Forelimb muscle (tissue), 1 donor: ENCODE measurements at regions not wholly inside any gene's neighbourhood (a gene's known extent, or its start where the extent isn't known, plus 50 kb on each side); places are given as distances from the start of the nearest gene placed in this dataset.

Source experiments
- DNase-seq: peaks from one replicate; pipeline ENCODE4 v3.0.0-alpha.2; 2013; ENCODE audit warnings: low read depth

DNA sequence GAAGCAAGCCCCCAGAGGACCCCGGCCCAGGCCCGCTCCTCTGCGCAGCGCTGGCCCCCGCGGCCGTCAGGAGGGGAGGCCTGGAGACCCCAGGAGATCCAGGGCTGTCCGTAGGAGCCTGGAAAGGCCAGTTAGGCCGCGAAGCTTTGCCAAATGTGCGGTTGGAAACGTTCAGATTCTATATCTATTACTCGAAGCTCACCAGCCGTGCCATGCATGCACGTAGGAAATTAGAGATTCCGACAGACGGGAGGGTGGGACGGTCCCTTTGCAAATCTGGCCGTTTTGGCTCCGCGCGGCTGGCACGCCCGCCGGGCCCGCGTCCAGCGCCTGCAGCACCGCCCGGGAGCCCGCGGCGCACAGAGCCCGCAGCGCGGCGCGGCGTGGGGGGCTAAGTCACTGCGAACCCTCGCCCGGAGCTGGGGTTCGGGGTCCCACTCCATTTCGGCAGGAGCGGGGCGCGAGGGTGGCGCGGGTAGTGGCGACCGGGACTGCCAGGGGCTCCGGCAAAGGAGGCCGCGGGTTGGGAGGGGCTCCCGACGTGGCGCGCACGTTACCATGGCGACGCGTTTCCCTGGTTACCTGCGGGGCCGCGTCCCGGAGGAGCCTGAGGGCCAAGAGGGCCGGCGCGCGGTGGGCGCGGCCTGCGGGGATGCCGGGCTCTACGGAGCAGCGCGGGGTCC is 488.6 kb upstream of the SMIM21 start:
- no peak for DNase-seq

DNA sequence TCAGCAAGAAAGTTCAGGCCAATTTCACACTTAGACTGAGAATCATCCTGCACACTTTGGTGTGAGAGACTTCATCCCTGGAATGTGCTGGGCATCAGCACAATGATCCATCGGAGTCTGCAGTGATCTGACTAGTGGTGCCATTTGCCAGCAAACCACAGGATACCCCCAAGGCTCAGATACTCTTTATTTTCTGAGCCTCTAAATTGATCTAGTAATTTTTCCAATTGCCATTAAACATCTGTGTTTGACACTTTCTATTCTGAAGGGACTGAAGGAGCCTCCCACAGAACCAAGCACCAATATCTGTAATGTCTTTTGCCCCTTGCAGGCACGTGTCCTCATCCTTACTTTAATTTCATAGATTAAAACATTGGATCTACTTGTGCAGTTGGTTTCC is 485.3 kb upstream of the SMIM21 start:
- no peak for DNase-seq

DNA sequence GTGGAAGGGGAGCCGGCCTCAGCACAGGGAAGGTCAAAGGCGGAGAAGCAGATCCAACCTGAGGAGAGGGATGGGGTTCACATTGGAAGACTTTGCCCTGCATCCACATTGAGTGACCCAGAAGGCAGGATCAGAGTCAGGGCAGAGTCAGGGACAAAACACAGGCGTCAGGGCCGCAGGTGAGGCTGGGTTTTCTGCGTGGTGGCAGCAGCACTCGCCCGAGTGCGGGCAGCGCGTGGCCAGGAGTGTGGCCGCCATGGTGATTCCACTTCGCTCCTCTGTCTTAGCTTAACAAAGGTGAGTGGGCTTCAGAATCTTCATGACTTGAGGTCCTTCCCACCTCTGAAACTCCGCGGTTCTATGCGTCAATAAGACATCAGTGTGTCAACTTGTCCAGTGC is 476.9 kb upstream of the SMIM21 start:
- no peak for DNase-seq

DNA sequence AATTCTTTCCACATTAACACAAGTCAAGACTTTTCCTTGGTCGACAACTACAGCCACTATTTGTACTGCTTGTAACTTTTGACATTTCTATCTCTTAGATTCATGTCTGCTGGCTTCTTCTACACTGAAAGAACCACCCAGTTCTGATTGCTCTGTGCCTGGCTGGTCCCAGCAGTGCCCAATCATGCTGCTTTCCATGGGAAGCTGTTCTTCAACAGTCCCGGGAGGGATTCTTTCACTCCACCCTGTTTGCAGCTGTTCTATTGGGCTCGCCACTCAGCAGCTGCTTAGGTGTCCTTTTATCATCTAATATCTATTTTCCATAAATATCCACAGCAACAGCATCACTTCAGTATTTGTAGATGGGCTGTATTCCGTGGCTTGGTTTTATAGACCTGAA is 471.1 kb upstream of the SMIM21 start:
- DNase-seq, result no peak

DNA sequence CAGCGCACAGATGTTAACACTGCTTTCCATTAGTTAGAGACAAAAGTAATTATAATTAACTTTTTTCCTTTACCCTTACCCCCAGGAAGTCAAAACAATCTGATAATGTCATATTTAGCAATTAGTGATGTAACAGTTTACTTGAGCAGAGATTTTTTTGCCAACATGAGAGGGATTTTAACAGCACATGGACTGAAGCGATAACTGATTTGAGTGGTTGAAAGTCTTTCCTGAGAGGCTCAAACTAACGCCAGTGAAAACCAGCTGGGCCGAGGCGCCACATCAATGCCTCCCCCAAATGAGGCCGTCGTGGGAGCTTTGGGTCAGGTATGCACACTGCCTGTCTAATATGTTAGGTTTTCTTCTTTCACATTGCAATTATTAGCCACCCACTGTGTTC is 469.9 kb upstream of the SMIM21 start:
- DNase-seq, result no peak

DNA sequence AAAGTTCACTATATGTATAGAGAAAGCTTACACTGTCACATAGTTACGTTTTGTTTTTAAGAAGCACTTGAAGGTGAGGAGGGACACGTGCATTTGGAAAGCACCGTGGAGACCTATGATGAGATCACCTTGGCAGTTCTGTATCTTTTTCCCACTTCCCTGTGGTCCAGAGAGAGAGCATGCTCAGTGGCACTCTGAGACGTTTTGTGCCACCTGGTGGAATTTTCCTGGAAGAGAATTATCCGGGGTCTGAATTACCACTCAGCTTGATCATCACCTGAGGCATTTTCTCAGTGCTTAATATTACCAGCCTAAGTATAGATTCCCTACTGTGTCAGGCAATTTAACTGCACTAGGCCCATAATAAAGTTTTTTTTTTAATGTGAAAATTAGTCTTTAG is 469.4 kb upstream of the SMIM21 start:
- no peak for DNase-seq

DNA sequence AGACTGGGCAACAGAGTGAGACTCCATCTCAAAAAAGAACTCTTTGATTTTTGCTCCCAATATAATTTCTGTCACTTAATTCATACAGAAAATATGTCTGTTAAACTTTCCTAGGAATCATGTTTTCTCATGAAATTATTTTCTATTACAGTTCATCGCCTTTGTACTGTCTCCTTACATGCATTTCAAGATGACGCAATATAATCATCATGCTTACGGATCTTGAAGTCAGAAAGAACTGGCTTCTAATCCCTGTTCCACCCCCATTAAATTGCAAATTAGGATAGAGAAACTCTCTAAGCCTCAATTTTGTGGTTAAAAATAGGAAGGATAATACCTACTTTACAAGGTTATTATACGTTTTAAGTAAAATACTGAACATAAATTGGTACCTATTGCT is 467.6 kb upstream of the SMIM21 start:
- no peak for DNase-seq

DNA sequence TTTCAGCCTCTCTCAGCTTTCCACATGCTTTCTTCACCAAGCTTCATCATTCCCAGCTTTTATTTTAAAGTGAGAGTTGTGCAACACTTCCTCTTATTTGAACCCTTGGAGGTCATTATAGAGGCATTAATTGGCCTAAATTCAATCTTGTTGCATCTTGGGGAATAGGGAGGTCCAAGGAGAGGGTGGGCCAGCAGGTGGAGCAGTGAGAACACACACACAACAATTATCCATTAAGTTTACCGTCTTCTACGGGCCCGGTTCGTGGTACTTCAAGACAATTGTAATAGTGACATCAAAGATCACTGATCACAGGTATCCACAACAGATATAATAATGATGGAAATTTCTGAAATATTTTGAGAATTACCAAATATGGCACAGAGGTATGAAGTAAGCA is 457.2 kb upstream of the SMIM21 start:
- DNase-seq, result no peak

DNA sequence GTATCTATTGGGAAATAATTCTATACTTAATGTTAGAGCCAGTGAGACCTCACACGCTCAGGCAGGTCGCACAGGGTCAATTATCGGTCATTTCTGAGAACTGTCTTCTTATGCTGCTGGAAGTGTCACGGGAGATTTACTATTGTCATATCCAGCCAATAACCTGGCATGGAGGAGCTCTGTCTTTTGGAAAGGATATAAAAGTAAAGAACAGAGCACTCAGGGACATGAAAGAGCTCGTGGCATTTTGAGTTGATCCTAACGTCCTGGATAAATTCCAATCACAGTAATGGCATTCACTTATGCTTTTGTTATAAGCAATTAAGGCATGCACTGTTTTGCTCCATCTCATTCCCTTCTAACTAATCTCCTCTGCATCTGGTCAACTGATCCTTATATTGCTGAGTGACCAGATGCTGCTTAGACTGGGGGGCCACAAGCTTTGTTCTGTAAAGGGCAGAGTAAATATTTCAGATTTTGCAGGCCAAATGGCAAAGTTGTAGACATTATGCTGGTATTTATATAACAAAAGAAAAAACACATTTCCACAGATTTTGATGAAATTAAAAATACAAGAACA is 453.5 kb upstream of the SMIM21 start:
- no peak for DNase-seq

DNA sequence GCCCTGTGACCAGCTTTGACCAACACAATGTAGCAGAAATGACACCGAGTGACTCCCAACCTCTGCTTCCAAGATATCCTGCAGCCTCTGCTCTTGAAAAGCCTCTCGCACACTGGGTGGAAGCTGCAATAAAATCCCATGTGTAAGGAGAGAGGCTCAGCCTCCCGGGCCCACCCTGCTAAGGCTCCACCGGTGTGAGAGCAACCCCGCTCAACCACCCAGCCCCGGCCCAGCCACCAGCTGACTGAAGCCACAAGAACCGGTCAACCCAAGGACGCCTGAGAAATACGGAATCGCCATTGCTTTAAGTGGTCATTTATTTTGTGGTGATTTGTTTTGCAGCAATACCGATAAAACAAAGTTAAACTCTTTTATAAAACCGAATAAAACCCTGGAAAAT is 452.8 kb upstream of the SMIM21 start:
- no peak for DNase-seq

DNA sequence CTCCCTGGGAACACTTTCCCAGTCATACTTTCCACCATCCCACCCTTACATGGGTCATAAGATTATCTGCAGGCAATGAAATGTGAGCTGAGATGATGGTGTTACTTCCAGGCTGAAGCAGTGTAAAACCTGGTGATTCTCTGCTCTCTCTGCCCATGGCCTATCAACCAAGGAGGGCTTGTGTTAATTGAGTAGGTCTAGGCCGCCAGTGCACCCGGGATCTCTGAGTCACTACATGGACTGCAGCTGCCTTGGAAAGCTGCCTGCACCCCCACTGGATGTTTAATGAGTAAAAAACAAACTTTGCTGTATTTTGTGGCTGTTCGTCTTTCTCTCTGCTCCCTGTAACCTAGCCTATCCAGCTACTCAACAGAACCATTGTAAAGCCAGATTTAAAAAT is 451.7 kb upstream of the SMIM21 start:
- no peak for DNase-seq

DNA sequence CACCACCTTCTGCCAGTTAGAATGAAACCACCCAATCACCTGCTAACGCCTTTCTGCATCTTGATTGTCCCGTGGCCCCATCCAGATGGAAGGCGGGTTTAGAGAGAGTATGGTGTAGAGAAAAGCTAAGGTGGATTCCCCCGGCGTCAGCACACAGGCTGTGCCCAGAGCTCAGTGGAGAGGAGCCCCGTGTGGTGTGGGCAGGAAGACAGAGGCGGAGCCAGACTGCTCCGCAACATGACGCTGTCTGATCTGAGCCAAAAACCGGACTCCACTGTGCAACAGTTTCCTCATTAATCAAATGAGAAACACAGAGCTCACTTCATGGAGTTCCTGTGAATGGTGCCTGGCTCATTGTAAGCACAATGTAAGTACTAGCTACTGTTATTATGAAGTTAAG is 448.1 kb upstream of the SMIM21 start:
- DNase-seq, result no peak

DNA sequence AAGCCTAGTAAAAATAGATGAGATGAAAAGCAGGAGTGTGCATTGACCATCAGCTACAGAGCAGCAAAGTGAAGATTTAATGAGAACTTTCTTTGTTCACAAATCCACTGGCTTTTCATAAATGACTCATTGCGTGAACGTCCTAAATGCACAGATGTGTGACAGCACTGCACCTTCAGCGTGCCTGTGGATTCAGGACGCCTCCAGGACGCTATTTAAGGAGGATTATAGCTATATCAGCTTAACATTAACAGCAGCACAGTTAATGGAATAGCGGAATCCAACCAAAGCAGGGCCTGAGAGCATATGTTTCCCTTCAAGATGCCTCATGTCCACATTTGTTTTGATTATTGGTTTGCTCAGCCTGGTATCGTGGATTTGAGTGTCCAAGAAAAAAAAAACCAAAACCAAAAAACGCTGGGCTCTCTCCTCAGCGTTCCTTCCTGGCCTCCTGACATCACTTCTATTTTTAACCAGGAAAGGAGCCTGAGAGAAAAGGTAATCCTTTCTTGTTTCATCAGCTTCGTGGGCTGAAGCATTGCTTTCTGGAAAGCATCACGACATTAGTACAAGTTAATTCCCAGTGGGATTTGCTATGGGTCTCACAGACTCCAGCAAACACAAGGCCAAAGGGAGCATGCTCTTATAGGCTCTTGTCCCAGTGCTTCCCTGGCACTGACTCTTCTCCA is 447.0 kb upstream of the SMIM21 start:
- no peak for DNase-seq

DNA sequence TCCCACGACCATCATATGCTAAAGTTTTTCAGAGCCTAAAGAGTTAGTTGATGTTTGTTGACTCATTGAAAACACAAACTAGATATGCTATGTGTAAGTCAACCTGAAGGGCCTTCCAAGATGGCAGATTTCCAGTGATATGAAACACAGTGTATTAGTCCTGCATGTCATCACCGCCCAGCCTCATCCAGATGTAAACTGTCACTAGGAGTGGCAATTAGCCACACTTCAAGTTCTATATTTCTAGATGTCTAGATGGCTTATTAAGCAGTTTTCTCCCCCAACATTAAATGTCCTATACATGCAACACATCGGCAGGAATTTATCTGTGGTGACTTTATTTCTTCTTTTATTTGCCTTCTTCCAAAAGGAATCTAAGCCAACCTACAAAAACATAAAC is 444.1 kb upstream of the SMIM21 start:
- no peak for DNase-seq

DNA sequence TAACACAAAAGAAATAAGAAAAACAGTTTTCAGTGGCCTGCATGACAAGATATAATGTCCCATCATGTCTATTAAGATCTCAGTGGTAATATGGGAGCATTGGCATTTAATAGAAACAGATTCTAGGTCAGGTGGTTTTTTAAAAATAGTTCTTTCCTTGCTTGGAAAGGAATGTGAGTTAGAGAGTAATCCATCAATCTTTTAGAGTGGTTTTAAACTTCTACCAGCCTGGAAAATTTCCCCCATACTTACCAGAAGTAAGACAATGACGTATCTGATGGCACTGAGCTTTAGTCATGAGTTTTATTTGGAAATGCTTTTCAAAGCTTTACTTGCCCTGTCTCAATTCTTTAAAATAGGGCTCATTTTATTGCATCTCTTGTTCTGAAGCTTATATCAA is 441.7 kb upstream of the SMIM21 start:
- no peak for DNase-seq

DNA sequence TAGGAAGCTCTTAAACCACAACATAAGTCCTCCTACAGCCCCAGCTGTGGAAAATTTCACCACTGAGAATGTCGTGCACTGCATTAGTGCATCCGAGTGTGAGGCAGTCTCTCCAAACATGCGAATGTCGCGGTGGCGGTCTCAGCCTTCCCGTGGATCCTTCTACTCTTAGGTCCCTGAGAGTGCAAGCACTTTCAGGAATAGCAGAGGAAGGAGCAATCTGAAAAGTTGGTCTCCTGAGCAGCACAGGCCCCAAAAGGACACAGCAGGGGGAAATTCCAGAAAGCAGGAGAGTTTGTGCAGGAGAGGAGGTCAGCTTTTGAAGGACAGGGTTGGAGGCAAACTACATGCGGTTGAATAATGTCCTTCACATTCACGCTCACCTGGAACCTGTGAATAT is 440.5 kb upstream of the SMIM21 start:
- no peak for DNase-seq

DNA sequence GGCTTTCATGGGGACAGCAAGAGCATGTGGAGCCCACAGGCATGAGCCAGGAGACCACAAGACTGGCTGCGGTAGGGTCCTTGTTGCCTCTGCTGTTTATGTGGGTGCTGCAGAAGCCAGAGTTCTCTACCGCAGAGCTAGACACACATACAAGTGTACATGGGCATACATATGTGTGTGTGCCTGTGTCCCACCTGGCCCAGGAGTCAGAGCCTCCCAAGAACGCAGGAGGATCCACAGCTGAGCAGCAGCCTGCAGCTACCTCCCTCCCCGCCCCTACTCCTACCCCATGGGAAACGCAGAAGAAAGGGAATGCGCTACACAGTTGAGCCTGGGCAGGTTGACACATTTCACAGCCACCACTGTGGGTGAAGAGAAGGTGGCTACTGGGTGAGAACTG is 438.1 kb upstream of the SMIM21 start:
- no peak for DNase-seq

DNA sequence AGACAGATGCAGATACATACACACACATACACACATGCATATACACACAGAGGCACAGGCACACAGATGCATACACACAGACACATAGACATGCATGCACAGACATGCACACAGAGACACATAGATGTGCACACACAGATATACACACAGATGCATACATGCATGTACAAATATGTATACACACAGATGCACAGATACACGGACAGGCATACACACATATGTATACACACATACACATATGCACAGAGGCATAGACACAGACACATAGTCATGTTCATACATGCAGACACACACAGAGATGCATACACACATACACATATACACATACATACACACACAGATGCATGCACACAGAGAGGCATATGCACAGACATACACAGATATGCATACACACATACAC is 437.3 kb upstream of the SMIM21 start:
- DNase-seq, result no peak

DNA sequence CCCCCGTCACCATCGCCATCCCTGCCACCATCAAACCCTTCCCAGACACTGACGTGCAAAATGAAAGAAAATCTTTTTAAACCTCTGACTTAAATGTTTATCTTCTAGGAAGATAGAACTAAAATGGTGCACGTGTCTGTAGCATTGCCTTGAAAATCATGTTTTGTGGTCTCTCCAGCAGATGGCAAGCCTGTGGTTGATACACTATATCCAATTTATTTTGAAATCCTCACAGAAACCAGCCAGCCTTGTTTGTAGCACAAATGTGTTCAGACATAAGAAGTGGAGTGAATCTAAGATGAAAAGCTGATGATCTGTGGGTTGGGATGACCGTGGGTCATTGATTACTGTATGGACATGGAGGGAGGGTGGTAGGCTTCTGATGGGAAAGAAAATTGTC is 436.2 kb upstream of the SMIM21 start:
- DNase-seq, result no peak

DNA sequence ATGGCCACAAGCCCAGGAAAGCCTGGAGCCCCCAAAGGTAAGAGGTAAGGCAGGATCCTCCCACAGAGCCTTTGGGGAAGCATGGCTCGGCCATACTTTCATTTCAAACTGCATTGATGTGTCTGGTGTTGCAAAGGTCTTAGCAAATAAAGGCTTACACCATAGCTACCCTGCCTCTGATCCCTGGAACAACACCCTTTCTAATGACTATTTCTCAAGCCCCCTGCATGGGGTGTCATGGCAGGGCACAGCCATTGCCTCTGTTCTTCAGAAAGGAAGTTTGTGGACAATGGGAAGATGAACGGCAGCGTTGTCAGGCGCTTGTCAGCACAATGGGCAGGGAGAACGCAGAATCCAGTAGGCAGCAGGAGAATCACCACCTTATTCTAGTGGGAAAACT is 435.0 kb upstream of the SMIM21 start:
- DNase-seq, result no peak

DNA sequence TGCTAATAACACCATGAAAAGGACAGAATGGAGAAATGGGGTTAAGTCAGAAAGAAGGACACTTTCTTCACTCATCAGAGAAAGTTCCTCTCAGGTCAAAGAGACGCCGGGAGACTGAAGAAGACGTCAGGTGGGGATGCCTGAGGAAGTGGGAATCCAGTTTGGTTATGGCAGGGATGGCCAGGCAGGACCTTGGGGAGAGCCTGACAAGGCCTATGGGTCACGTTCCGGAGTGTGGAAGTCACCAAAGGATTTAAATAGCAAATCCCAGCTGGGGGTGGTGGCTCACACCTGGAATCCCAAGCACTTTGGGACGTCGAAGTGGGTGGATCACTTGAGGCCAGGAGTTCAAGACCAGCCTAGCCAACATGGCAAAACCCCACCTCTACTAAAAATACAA is 432.7 kb upstream of the SMIM21 start:
- DNase-seq, result no peak

DNA sequence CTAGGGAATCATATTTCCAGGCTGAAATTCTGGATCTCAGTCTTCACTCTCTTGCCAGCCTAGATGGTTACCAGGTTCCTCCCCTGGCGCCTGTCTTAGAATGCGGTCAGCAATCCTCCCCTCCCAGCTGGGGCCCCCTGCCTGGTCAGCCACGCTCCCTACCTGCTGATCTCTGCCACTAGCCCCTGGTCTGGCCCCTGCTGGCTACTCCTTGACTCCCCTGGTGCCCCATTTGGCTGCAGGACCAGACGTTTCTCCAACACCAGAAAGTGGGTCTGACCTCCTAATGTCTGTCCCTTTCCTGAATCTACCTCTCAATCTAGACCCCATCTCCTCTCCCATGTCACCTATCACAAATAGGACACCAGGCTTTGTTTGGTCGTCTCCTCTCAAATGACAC is 432.0 kb upstream of the SMIM21 start:
- no peak for DNase-seq

DNA sequence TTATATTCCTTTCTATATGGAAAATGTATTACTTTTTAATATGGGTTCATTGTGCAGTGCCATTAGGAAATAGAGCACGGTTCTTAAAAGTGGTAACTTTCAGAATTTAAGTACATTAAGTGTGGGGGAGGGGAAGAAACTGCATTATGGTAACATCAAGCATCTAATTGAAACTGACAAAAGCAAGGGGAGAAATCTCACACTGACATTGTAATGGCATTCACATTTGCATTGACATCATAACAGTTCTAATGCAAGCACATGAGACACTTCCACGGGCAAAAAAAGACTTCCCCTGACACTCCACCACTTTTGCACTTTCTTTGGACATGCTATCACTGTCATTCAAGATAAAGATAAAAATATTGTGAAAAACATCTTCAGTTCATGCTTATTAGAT is 431.3 kb upstream of the SMIM21 start:
- no peak for DNase-seq

DNA sequence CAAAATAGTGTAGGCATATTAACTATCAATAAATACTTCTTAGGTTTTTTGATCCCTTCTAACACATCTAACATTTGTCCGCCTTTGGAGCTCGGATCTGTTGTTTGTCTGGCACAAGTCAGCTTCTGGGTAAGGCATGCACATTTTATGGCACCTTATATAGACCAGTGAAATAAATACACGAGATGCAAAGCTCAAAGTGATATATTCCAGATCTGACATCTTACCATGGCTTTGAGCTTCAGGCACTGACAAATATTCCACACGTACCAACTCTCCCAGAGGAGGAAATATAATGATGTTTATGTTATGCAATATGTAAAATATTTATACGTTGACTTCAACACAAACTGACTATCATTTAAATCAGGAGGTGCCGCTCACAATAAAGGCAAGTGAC is 430.1 kb upstream of the SMIM21 start:
- no peak for DNase-seq
